ENCODE measurements at regions not wholly inside any gene's neighbourhood (a gene's known extent, or its start where the extent isn't known, plus 50 kb on each side); places are given as distances from the start of the nearest gene placed in this dataset.

- TF ChIP-seq CTCF (IDR thresholded peaks at IDR 0.05): no peak
- no peak for TF ChIP-seq ZFX (IDR thresholded peaks at IDR 0.05; ENCODE audit: borderline replicate concordance)
These were observed 235.1 kb downstream of the EPHA4 start for GRCh38 chr2:221336967-221337366.

All from 22Rv1 (cell line).